Neural cell (in vitro differentiated cells): ENCODE measurements at regions not wholly inside any gene's neighbourhood (a gene's known extent, or its start where the extent isn't known, plus 50 kb on each side); places are given as distances from the start of the nearest gene placed in this dataset.

Source experiments
- CTCF ChIP-seq: fragments of 450-650 bp; IDR thresholded peaks from 2 replicates; pipeline ENCODE4 v1.5.1; 2014; ENCODE audit warnings: antibody characterized with exemption, mild to moderate bottlenecking, moderate library complexity; ENCODE audit not compliant: poor library complexity, severe bottlenecking
- EP300 ChIP-seq: fragments of 450-650 bp; conservative IDR thresholded peaks from 2 replicates; pipeline ENCODE4 v1.6.1; 2014; ENCODE audit warnings: antibody characterized with exemption, mild to moderate bottlenecking, moderate library complexity; ENCODE audit not compliant: poor library complexity, severe bottlenecking
- EZH2 ChIP-seq: fragments of 200-600, 300-800 bp; shearing (Covaris generic), sonication (generic); IDR thresholded peaks from 2 replicates; pipeline ENCODE4 v1.6.1; 2014; ENCODE audit warnings: antibody characterized with exemption, low read length, borderline replicate concordance, mild to moderate bottlenecking; ENCODE audit not compliant: insufficient read depth, poor library complexity, severe bottlenecking
- MXI1 ChIP-seq: fragments of 450-650 bp; conservative IDR thresholded peaks from 2 replicates; pipeline ENCODE4 v1.6.1; 2014; ENCODE audit warnings: antibody characterized with exemption, mild to moderate bottlenecking; ENCODE audit not compliant: poor library complexity, severe bottlenecking
- POLR2AphosphoS5 ChIP-seq: IDR thresholded peaks from 2 replicates; pipeline ENCODE4 v1.6.1; 2012
- SMC3 ChIP-seq: fragments of 450-650 bp; conservative IDR thresholded peaks from 2 replicates; pipeline ENCODE4 v1.6.1; 2014; ENCODE audit warnings: antibody characterized with exemption, mild to moderate bottlenecking, moderate library complexity; ENCODE audit not compliant: poor library complexity

DNA sequence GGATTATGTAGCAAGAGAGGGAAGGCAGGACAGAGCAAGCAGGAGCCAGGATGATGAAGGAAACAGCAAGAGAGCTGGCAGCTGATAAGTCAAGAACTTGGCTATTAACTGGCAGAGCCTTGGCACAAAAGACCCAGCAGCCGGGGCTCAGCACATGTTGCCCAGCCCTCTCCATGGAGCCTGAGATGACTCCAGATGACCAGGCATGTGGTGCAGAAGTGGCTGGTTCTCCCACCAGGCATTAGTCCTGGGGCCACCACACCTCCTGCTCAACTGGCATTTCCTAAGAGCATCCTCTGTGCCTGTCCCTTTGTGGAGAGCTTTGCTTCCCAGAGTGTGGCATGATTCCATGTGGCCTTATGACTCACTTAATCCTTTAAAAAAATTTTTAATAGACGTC is 522.6 kb downstream of the MN1 start:
- TF ChIP-seq CTCF (no peak), MXI1 (no peak), EZH2 (no peak), EP300 (no peak), SMC3 (no peak), POLR2AphosphoS5 (no peak)
